MCF 10A (cell line): ENCODE measurements at regions not wholly inside any gene's neighbourhood (a gene's known extent, or its start where the extent isn't known, plus 50 kb on each side); places are given as distances from the start of the nearest gene placed in this dataset.

ENCODE experiments used
- BruUV-seq: library from RNA; stranded (reverse); fragments of 400-500 nt; replicated peaks from 2 replicates; lab custom pipeline; 2021; lab: Mats Ljungman, UMichigan
- CTCF ChIA-PET: fragments of 300-600 bp; sonication (Branson Sonifier 250); formaldehyde crosslinking; extraction: SDS; loops from one replicate; lab custom pipeline; 2021; ENCODE audit warnings: antibody characterized with exemption, inconsistent platforms; lab: Yijun Ruan, JAX
- POLR2A ChIA-PET: fragments of 300-600, 350-650 bp; sonication (Branson Sonifier 250); formaldehyde crosslinking; extraction: SDS; loops from one replicate; lab custom pipeline; 2020; ENCODE audit warnings: antibody characterized with exemption, inconsistent platforms; lab: Yijun Ruan, JAX
- DNase-seq: peaks from one replicate; pipeline ENCODE4 v3.0.0-alpha.2; 2018; ENCODE audit not compliant: unreplicated experiment
- H3K27ac Mint-ChIP-seq: one replicate; pipeline ENCODE4 v1.8.0; 2022; ENCODE audit warnings: mild to moderate bottlenecking, low read depth, mixed read lengths; ENCODE audit not compliant: unreplicated experiment
- H3K27me3 Mint-ChIP-seq: one replicate; pipeline ENCODE4 v1.8.0; 2022; ENCODE audit warnings: mixed read lengths; ENCODE audit not compliant: insufficient read depth, unreplicated experiment
- H3K36me3 Mint-ChIP-seq: one replicate; pipeline ENCODE4 v1.8.0; 2022; ENCODE audit warnings: mild to moderate bottlenecking, moderate library complexity, mixed read lengths; ENCODE audit not compliant: insufficient read depth, unreplicated experiment
- H3K4me1 Mint-ChIP-seq: one replicate; pipeline ENCODE4 v1.8.0; 2022; ENCODE audit warnings: mixed read lengths; ENCODE audit not compliant: insufficient read depth, unreplicated experiment
- H3K4me3 Mint-ChIP-seq: one replicate; pipeline ENCODE4 v1.8.0; 2022; ENCODE audit warnings: mild to moderate bottlenecking, moderate library complexity, mixed read lengths; ENCODE audit not compliant: unreplicated experiment
- H3K9me3 Mint-ChIP-seq: one replicate; pipeline ENCODE4 v1.8.0; 2022; ENCODE audit warnings: mixed read lengths; ENCODE audit not compliant: unreplicated experiment
- CTCF ChIP-seq: fragments of 200-600 bp; IDR thresholded peaks from one replicate; pipeline ENCODE4 v1.8.0; 2022; ENCODE audit warnings: antibody characterized with exemption, mild to moderate bottlenecking; ENCODE audit not compliant: unreplicated experiment
- intact Hi-C: fragments of 100-400 bp; cut with micrococcal nuclease; formaldehyde crosslinking; loops from 2 replicates; pipeline ENCODE4 v1.14.1; 2022

- intact Hi-C loops: no loop called here
- CTCF ChIA-PET: interaction anchor here (0.6 kb wide), 1 partner anchor 76 kb away, joined by 4 read pairs; no protein-coding TSS in a partner anchor
- no peaks in the 10 kb centered on the region for H3K27me3 Mint-ChIP-seq
- H3K36me3 Mint-ChIP-seq: no peaks in the 10 kb centered on the region
- no peak for TF ChIP-seq CTCF
- POLR2A ChIA-PET: no interaction called here
- no TSS peak for BruUV-seq
- H3K4me1 Mint-ChIP-seq: no peaks in the 10 kb centered on the region
- DNase-seq: no peak
- no peak overlapping the region for H3K27ac Mint-ChIP-seq
- H3K9me3 Mint-ChIP-seq: no peaks in the 10 kb centered on the region
- H3K4me3 Mint-ChIP-seq: no peak overlapping the region
These were observed 233.8 kb downstream of the GAS1 start for GRCh38 chr9:86713470-86713869.

- no peak for TF ChIP-seq CTCF
These were observed 238.1 kb downstream of the GAS1 start for GRCh38 chr9:86708918-86709835.

GRCh38 chr9:86707932-86708510, 239.3 kb downstream of the GAS1 start:
- BruUV-seq: no TSS peak
- no peaks in the 10 kb centered on the region for H3K36me3 Mint-ChIP-seq
- H3K4me3 Mint-ChIP-seq: no peak overlapping the region
- no peak for DNase-seq
- intact Hi-C loops: no loop called here
- no peaks in the 10 kb centered on the region for H3K9me3 Mint-ChIP-seq
- ChIA-PET CTCF (no interaction called here), POLR2A (interaction anchor here (0.9 kb wide), 1 partner anchor 24 kb away, joined by 3 read pairs; no protein-coding TSS in a partner anchor)
- no peak for TF ChIP-seq CTCF
- H3K27ac Mint-ChIP-seq: no peak overlapping the region
- H3K27me3 Mint-ChIP-seq: no peaks in the 10 kb centered on the region
- H3K4me1 Mint-ChIP-seq: no peaks in the 10 kb centered on the region

More at GRCh38 chr9:86708918-86709835, 238.1 kb downstream of the GAS1 start:
- Mint-ChIP-seq H3K27me3 (no peaks in the 10 kb centered on the region), H3K36me3 (no peaks in the 10 kb centered on the region), H3K9me3 (no peaks in the 10 kb centered on the region), H3K27ac (no peak overlapping the region), H3K4me1 (no peaks in the 10 kb centered on the region), H3K4me3 (no peak overlapping the region)
- no peak for DNase-seq
- ChIA-PET CTCF (interaction anchor here (0.6 kb wide), 2 partner anchors 35 to 54 kb away, joined by 3 read pairs; no protein-coding TSS in a partner anchor), POLR2A (interaction anchor here (0.9 kb wide), 1 partner anchor 22 kb away, joined by 3 read pairs; no protein-coding TSS in a partner anchor)
- BruUV-seq: no TSS peak
- intact Hi-C loops: no loop called here

GRCh38 chr9:86706391-86706790, 240.9 kb downstream of the GAS1 start:
- no peak for DNase-seq
- BruUV-seq: no TSS peak
- TF ChIP-seq CTCF: no peak
- POLR2A ChIA-PET: no interaction called here
- CTCF ChIA-PET: no interaction called here
- no peaks in the 10 kb centered on the region for H3K4me1 Mint-ChIP-seq
- no peaks in the 10 kb centered on the region for H3K9me3 Mint-ChIP-seq
- no peak overlapping the region for H3K4me3 Mint-ChIP-seq
- H3K36me3 Mint-ChIP-seq: no peaks in the 10 kb centered on the region
- H3K27ac Mint-ChIP-seq: no peak overlapping the region
- H3K27me3 Mint-ChIP-seq: no peaks in the 10 kb centered on the region
- intact Hi-C loops: no loop called here
